OCI-LY7 (cell line): ENCODE measurements at regions not wholly inside any gene's neighbourhood (a gene's known extent, or its start where the extent isn't known, plus 50 kb on each side); places are given as distances from the start of the nearest gene placed in this dataset.

ENCODE experiments used
- BruUV-seq: library from RNA; stranded (reverse); fragments of 400-500 nt; replicated peaks from 2 replicates; lab custom pipeline; 2021; lab: Mats Ljungman, UMichigan
- CTCF ChIA-PET: fragments of 300-600 bp; sonication (Branson Sonifier 250); formaldehyde crosslinking; loops from one replicate; lab custom pipeline; 2022; ENCODE audit warnings: antibody characterized with exemption; ENCODE audit not compliant: unreplicated experiment; lab: Charles Lee
- POLR2A ChIA-PET: fragments of 300-600 bp; sonication (Branson Sonifier 250); formaldehyde crosslinking; loops from one replicate; lab custom pipeline; 2022; ENCODE audit warnings: antibody characterized with exemption; lab: Charles Lee
- DNase-seq: peaks from one replicate; pipeline ENCODE4 v3.0.0-alpha.2; 2015; ENCODE audit warnings: low spot score
- H2AFZ ChIP-seq: fragments of 200-600 bp; sonication (generic), shearing (Covaris generic); 2 replicates; pipeline ENCODE4 v1.6.1; 2014; ENCODE audit warnings: mild to moderate bottlenecking, antibody characterized with exemption, low read length, moderate library complexity
- H3K27ac ChIP-seq: fragments of 200-600 bp; sonication (generic); 2 replicates; pipeline ENCODE4 v1.5.1; 2014; ENCODE audit warnings: mixed run types, low read depth, mild to moderate bottlenecking, moderate library complexity, low read length, inconsistent platforms; ENCODE audit not compliant: poor library complexity, severe bottlenecking
- H3K36me3 ChIP-seq: fragments of 200-600 bp; sonication (generic); 2 replicates; pipeline ENCODE4 v1.6.1; 2014; ENCODE audit warnings: mild to moderate bottlenecking, antibody characterized with exemption, low read length, moderate library complexity, mixed read lengths; ENCODE audit not compliant: insufficient read depth
- H3K4me1 ChIP-seq: fragments of 200-600 bp; sonication (generic); 2 replicates; pipeline ENCODE4 v1.5.1; 2014; ENCODE audit warnings: mild to moderate bottlenecking, low read length; ENCODE audit not compliant: insufficient read depth, poor library complexity, severe bottlenecking
- H3K4me2 ChIP-seq: fragments of 200-600 bp; sonication (generic); 2 replicates; pipeline ENCODE4 v1.6.1; 2014; ENCODE audit warnings: mild to moderate bottlenecking, low read length
- H3K4me3 ChIP-seq: fragments of 200-600 bp; sonication (generic); 2 replicates; pipeline ENCODE4 v1.5.1; 2014; ENCODE audit warnings: mild to moderate bottlenecking, low read depth, low read length; ENCODE audit not compliant: poor library complexity, severe bottlenecking
- H3K79me2 ChIP-seq: fragments of 200-600 bp; sonication (generic); 2 replicates; pipeline ENCODE4 v1.6.1; 2016; ENCODE audit warnings: low read depth, mild to moderate bottlenecking, low read length, moderate library complexity, mixed read lengths; ENCODE audit not compliant: insufficient read depth
- H3K9me2 ChIP-seq: fragments of 200-600 bp; sonication (generic); 2 replicates; pipeline ENCODE4 v1.6.1; 2016; ENCODE audit warnings: mild to moderate bottlenecking, low read length, mixed read lengths; ENCODE audit not compliant: insufficient read depth
- H3K9me3 ChIP-seq: fragments of 200-600 bp; sonication (generic); 2 replicates; pipeline ENCODE4 v1.6.1; 2014; ENCODE audit warnings: mild to moderate bottlenecking, mixed run types, low read length, mixed read lengths
- H4K20me1 ChIP-seq: fragments of 200-600 bp; sonication (generic); 2 replicates; pipeline ENCODE4 v1.6.1; 2014; ENCODE audit warnings: mild to moderate bottlenecking, antibody characterized with exemption, low read length, moderate library complexity, mixed read lengths; ENCODE audit not compliant: insufficient read depth
- EZH2phosphoT487 ChIP-seq: fragments of 200-600 bp; sonication (generic); IDR thresholded peaks from 2 replicates; pipeline ENCODE4 v1.6.1; 2018; ENCODE audit warnings: low read depth, borderline replicate concordance, mild to moderate bottlenecking, mixed run types, antibody characterized with exemption, low read length, moderate library complexity, mixed read lengths
- intact Hi-C: fragments of 100-400 bp; cut with micrococcal nuclease; formaldehyde crosslinking; loops from one replicate; pipeline ENCODE4 v1.10.0; 2022; ENCODE audit not compliant: unreplicated experiment
- TF ChIP-seq, protein P1 (sequence below): fragments of 200-600 bp; sonication (generic); conservative IDR thresholded peaks from 2 replicates; pipeline ENCODE4 v1.5.1; 2014; ENCODE audit warnings: mild to moderate bottlenecking, antibody characterized with exemption, low read length, moderate library complexity, mixed read lengths

DNA sequence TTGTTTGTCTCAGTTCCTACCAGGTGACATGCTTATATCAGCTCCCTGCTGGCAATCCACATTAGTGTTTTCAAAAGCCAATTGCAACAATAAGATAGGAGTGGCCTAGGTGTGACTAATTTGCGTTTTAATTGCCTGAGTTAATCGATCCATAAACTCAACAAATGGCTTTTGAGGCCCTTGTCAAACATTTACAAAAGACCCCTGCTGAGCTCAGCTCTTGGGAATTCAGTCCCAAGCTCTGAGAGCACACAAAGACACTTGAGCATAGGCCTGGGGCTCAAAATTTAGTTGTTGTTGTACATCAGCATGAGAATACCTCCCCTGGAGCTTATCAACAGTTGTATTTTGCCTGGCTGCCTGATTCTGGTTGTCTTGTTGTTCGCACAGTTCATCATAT, 1134.4 kb upstream of the TSPY4 start:
- TF ChIP-seq, protein P1, sequence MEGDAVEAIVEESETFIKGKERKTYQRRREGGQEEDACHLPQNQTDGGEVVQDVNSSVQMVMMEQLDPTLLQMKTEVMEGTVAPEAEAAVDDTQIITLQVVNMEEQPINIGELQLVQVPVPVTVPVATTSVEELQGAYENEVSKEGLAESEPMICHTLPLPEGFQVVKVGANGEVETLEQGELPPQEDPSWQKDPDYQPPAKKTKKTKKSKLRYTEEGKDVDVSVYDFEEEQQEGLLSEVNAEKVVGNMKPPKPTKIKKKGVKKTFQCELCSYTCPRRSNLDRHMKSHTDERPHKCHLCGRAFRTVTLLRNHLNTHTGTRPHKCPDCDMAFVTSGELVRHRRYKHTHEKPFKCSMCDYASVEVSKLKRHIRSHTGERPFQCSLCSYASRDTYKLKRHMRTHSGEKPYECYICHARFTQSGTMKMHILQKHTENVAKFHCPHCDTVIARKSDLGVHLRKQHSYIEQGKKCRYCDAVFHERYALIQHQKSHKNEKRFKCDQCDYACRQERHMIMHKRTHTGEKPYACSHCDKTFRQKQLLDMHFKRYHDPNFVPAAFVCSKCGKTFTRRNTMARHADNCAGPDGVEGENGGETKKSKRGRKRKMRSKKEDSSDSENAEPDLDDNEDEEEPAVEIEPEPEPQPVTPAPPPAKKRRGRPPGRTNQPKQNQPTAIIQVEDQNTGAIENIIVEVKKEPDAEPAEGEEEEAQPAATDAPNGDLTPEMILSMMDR: no peak
- TF ChIP-seq EZH2phosphoT487: no peak
- intact Hi-C loops: no loop called here
- CTCF ChIA-PET: no interaction called here
- Histone ChIP-seq H3K27ac (no peak overlapping the region), H3K4me3 (no peak overlapping the region), H2AFZ (no peak overlapping the region), H4K20me1 (no peaks in the 10 kb centered on the region), H3K4me2 (no peak overlapping the region), H3K4me1 (no peaks in the 10 kb centered on the region), H3K9me2 (no peaks in the 10 kb centered on the region), H3K9me3 (no peaks in the 10 kb centered on the region), H3K79me2 (no peaks in the 10 kb centered on the region), H3K36me3 (no peaks in the 10 kb centered on the region)
- DNase-seq: no peak
- POLR2A ChIA-PET: interaction anchor here (0.6 kb wide), 1 partner anchor 659 kb away, joined by 3 read pairs; no protein-coding TSS in a partner anchor
- no TSS peak for BruUV-seq

- Histone ChIP-seq H3K4me3 (no peak overlapping the region), H3K4me2 (peak overlapping the region; percentile 36; the same call in 1 of the 2 replicates), H3K4me1 (no peaks in the 10 kb centered on the region), H3K36me3 (no peaks in the 10 kb centered on the region), H3K27ac (no peak overlapping the region), H3K9me2 (no peaks in the 10 kb centered on the region), H2AFZ (no peak overlapping the region), H3K9me3 (no peaks in the 10 kb centered on the region), H3K79me2 (no peaks in the 10 kb centered on the region), H4K20me1 (no peaks in the 10 kb centered on the region)
- BruUV-seq: no TSS peak
- DNase-seq: peak; percentile 16
- CTCF ChIA-PET: no interaction called here
- no peak for TF ChIP-seq EZH2phosphoT487
- TF ChIP-seq, protein P1: peak; percentile 70
- intact Hi-C loops: no loop called here
- POLR2A ChIA-PET: no interaction called here
These were observed 1096.1 kb upstream of the TSPY4 start for GRCh38 chrY:8241144-8241543.

DNA sequence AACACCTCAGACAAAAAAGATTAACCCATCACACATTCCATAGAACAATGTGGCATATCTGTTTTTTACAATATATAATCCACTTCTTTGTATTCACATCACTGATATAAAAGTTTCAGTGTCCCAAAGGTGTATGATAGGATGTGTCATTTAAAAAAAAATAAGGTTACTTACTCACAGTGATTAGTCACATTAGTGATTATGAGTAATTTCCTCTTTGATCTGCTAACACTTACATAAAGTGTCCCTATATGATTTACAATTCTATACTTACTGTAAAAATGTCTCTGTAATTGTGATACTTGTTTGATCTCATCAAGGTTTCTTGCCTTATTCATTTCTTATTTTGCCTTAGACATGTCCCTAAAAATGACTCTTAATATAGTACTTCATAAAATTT, 1063.5 kb upstream of the TSPY4 start:
- H3K36me3 ChIP-seq: no peaks in the 10 kb centered on the region
- POLR2A ChIA-PET: no interaction called here
- H3K9me3 ChIP-seq: no peaks in the 10 kb centered on the region
- BruUV-seq: no TSS peak
- no peaks in the 10 kb centered on the region for H3K4me1 ChIP-seq
- no peaks in the 10 kb centered on the region for H3K9me2 ChIP-seq
- no peak for DNase-seq
- no peak overlapping the region for H2AFZ ChIP-seq
- CTCF ChIA-PET: no interaction called here
- intact Hi-C loops: no loop called here
- no peak overlapping the region for H3K27ac ChIP-seq
- H4K20me1 ChIP-seq: no peaks in the 10 kb centered on the region
- TF ChIP-seq, protein P1: no peak
- TF ChIP-seq EZH2phosphoT487: no peak
- H3K79me2 ChIP-seq: no peaks in the 10 kb centered on the region
- no peak overlapping the region for H3K4me3 ChIP-seq
- no peak overlapping the region for H3K4me2 ChIP-seq
